HEK293T (cell line): ENCODE measurements at regions not wholly inside any gene's neighbourhood (a gene's known extent, or its start where the extent isn't known, plus 50 kb on each side); places are given as distances from the start of the nearest gene placed in this dataset.

Experiments
- CTCF ChIA-PET: fragments of 350-600 bp; formaldehyde crosslinking; extraction: SDS; loops from one replicate; lab custom pipeline; 2021; ENCODE audit warnings: antibody characterized with exemption, inconsistent platforms; lab: Yijun Ruan, JAX
- POLR2A ChIA-PET: fragments of 350-600 bp; formaldehyde crosslinking; extraction: SDS; loops from one replicate; lab custom pipeline; 2020; ENCODE audit warnings: antibody characterized with exemption, inconsistent platforms; lab: Yijun Ruan, JAX
- DNase-seq: peaks from one replicate; pipeline ENCODE4 v3.0.0; 2012; ENCODE audit warnings: mixed read lengths; ENCODE audit errors: extremely low spot score
- ARNT ChIP-seq: fragments of 450-650 bp; IDR thresholded peaks from 2 replicates; pipeline ENCODE4 v1.6.1; 2017; ENCODE audit warnings: mild to moderate bottlenecking
- BHLHE40 ChIP-seq: fragments of 450-650 bp; IDR thresholded peaks from 2 replicates; pipeline ENCODE4 v1.6.1; 2016; ENCODE audit warnings: mild to moderate bottlenecking, moderate library complexity, borderline replicate concordance
- CTBP1 ChIP-seq: fragments of 450-650 bp; IDR thresholded peaks from 2 replicates; pipeline ENCODE4 v1.6.1; 2016; ENCODE audit warnings: borderline replicate concordance
- ELF4 ChIP-seq: fragments of 450-650 bp; IDR thresholded peaks from 2 replicates; pipeline ENCODE4 v1.6.1; 2017; ENCODE audit warnings: antibody characterized with exemption
- FOXA1 ChIP-seq: fragments of 450-650 bp; IDR thresholded peaks from 2 replicates; pipeline ENCODE4 v1.6.1; 2016; ENCODE audit warnings: mild to moderate bottlenecking
- FOXK2 ChIP-seq: fragments of 450-650 bp; IDR thresholded peaks from 2 replicates; pipeline ENCODE4 v1.6.1; 2016; ENCODE audit warnings: mild to moderate bottlenecking
- FOXM1 ChIP-seq: fragments of 450-650 bp; IDR thresholded peaks from 2 replicates; pipeline ENCODE4 v1.6.1; 2017; ENCODE audit warnings: mild to moderate bottlenecking, borderline replicate concordance
- HDGF ChIP-seq: fragments of 450-650 bp; IDR thresholded peaks from 2 replicates; pipeline ENCODE4 v1.6.1; 2017; ENCODE audit warnings: antibody characterized with exemption, borderline replicate concordance
- L3MBTL2 ChIP-seq: fragments of 450-650 bp; conservative IDR thresholded peaks from 2 replicates; pipeline ENCODE4 v1.6.1; 2016; ENCODE audit warnings: mild to moderate bottlenecking
- LEF1 ChIP-seq: fragments of 450-650 bp; IDR thresholded peaks from 2 replicates; pipeline ENCODE4 v1.6.1; 2017; ENCODE audit warnings: mild to moderate bottlenecking, borderline replicate concordance
- NFRKB ChIP-seq: fragments of 450-650 bp; IDR thresholded peaks from 2 replicates; pipeline ENCODE4 v1.6.1; 2016; ENCODE audit warnings: mild to moderate bottlenecking, moderate library complexity
- PKNOX1 ChIP-seq: fragments of 450-650 bp; IDR thresholded peaks from 2 replicates; pipeline ENCODE4 v1.6.1; 2016
- SP1 ChIP-seq: fragments of 450-650 bp; IDR thresholded peaks from 2 replicates; pipeline ENCODE4 v1.6.1; 2017
- SUZ12 ChIP-seq: fragments of 450-650 bp; IDR thresholded peaks from 2 replicates; pipeline ENCODE4 v1.6.1; 2016; ENCODE audit warnings: mild to moderate bottlenecking
- TARDBP ChIP-seq: fragments of 450-650 bp; IDR thresholded peaks from 2 replicates; pipeline ENCODE4 v1.6.1; 2016
- ZNF384 ChIP-seq: fragments of 450-650 bp; IDR thresholded peaks from 2 replicates; pipeline ENCODE4 v1.6.1; 2016

GRCh38 chr3:181764544-181764943 is 52.8 kb downstream of the SOX2 start:
- ChIA-PET POLR2A (no interaction called here), CTCF (no interaction called here)
- DNase-seq, result no peak
- TF ChIP-seq PKNOX1, result no peak
- no peak for TF ChIP-seq L3MBTL2
- TF ChIP-seq LEF1, result no peak
- TF ChIP-seq HDGF, result no peak
- TF ChIP-seq CTBP1, result no peak
- no peak for TF ChIP-seq ELF4
- TF ChIP-seq TARDBP, result no peak
- TF ChIP-seq SP1, result no peak
- no peak for TF ChIP-seq FOXM1
- TF ChIP-seq FOXK2, result no peak
- no peak for TF ChIP-seq NFRKB
- TF ChIP-seq ARNT, result no peak
- TF ChIP-seq BHLHE40, result no peak
- TF ChIP-seq FOXA1, result no peak
- no peak for TF ChIP-seq ZNF384

GRCh38 chr3:181770296-181770695 is 58.6 kb downstream of the SOX2 start:
- DNase-seq, result no peak
- TF ChIP-seq NFRKB, result no peak
- TF ChIP-seq PKNOX1, result no peak
- TF ChIP-seq HDGF, result no peak
- TF ChIP-seq ELF4, result no peak
- TF ChIP-seq L3MBTL2, result no peak
- TF ChIP-seq ARNT, result no peak
- TF ChIP-seq FOXM1, result no peak
- TF ChIP-seq LEF1, result no peak
- TF ChIP-seq CTBP1, result no peak
- TF ChIP-seq SP1, result no peak
- TF ChIP-seq FOXK2, result no peak
- TF ChIP-seq BHLHE40, result no peak
- TF ChIP-seq TARDBP, result no peak
- TF ChIP-seq FOXA1, result no peak
- POLR2A ChIA-PET, result no interaction called here
- CTCF ChIA-PET, result interaction anchor here (0.6 kb wide), 1 partner anchor 49 kb away, joined by 3 read pairs; no protein-coding TSS in a partner anchor

GRCh38 chr3:181771120-181771519 is 59.4 kb downstream of the SOX2 start:
- no peak for DNase-seq
- POLR2A ChIA-PET, result no interaction called here
- TF ChIP-seq ARNT, result no peak
- no peak for TF ChIP-seq CTBP1
- no peak for TF ChIP-seq PKNOX1
- TF ChIP-seq HDGF, result no peak
- no peak for TF ChIP-seq SUZ12
- CTCF ChIA-PET, result interaction anchor here (0.6 kb wide), 1 partner anchor 822 kb away, joined by 5 read pairs; no protein-coding TSS in a partner anchor

GRCh38 chr3:181772166-181772565 is 60.4 kb downstream of the SOX2 start:
- DNase-seq, result no peak
- ChIA-PET CTCF (no interaction called here), POLR2A (no interaction called here)
- no peak for TF ChIP-seq TARDBP
- no peak for TF ChIP-seq NFRKB
- TF ChIP-seq ZNF384, result no peak

GRCh38 chr3:181773921-181774320 is 62.2 kb downstream of the SOX2 start:
- CTCF ChIA-PET, result no interaction called here
- POLR2A ChIA-PET, result no interaction called here
- no peak for TF ChIP-seq HDGF
- no peak for TF ChIP-seq ZNF384
- TF ChIP-seq LEF1, result no peak
- no peak for TF ChIP-seq CTBP1
- no peak for TF ChIP-seq TARDBP
- no peak for TF ChIP-seq SUZ12
- no peak for TF ChIP-seq FOXM1
- TF ChIP-seq ARNT, result no peak
- TF ChIP-seq NFRKB, result no peak
- TF ChIP-seq L3MBTL2, result no peak
- no peak for TF ChIP-seq PKNOX1
- TF ChIP-seq SP1, result no peak
- TF ChIP-seq BHLHE40, result no peak
- no peak for TF ChIP-seq ELF4
- TF ChIP-seq FOXA1, result no peak
- no peak for TF ChIP-seq FOXK2
- no peak for DNase-seq

- POLR2A ChIA-PET, result no interaction called here
- no peak for TF ChIP-seq CTBP1
- TF ChIP-seq FOXA1, result no peak
- TF ChIP-seq SP1, result no peak
- TF ChIP-seq HDGF, result no peak
- TF ChIP-seq PKNOX1, result no peak
- CTCF ChIA-PET, result no interaction called here
- no peak for DNase-seq
These were observed 70.7 kb downstream of the SOX2 start for GRCh38 chr3:181782306-181782954.
